ENCODE measurements at regions not wholly inside any gene's neighbourhood (a gene's known extent, or its start where the extent isn't known, plus 50 kb on each side); places are given as distances from the start of the nearest gene placed in this dataset.

DNA sequence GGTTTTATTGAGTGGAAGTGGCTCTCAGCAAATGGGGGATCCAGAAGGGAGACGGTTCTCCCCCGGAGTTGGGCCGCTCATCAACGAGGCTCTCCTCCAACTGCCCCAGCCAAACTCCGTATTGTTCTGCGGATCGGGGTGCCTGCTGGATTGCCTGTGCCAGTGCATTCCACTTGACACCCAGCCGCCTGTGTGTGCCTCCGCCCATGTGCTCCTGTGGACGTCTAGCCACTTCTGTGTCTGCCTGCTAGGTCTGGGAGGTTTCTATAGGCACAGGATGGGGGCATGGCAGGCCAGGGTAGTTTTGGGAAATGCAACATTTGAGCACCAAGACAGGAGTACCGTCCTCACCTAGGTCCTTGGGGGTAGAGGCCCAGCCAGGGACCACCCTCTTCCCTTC lies 225.7 kb upstream of the AMIGO2 start:
- no peak for DNase-seq

DNA sequence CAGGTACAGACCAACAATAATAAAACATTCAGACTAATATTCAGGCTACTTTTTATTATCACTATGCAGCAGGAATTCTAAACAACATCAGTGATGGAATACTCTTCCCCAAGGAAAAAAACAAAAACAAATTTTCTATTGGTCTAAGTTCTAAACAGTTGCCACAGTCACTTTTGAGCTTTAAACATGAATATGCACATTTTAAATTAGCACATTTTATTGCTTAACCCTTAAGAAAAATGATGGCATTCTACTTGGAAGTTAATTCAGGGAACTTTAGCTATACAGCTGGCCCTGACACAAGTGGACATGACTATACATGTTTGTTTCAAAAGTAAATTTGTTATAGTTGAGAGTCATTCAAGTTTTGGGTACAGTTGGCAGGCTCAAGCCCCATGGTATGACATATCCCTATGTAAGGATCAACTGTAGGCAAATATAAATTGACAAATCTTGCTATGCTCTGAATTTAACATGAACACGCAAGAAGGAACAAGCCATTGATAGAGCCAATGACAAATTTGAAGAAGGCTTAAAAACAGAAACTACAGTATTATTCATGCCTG lies 224.3 kb upstream of the AMIGO2 start:
- no peak for DNase-seq

DNA sequence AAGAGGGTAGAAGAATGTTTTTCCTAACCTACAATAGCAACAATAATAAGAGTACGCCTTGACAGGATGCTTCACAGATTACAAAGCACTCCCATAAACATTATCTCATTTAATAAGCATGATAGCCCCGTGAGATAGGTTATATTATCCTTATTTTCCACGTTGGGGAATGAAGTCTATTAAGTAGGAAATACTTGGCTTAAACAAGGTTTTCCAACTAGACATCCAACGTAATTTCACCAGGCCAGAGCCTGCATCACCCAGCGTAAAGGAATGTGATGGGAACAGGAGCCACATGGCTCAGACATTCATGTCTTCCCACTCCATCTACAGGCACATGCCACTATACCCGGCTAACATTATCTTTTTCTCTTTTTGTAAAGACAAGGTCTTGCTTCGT lies 223.4 kb upstream of the AMIGO2 start:
- DNase-seq = no peak

- DNase-seq = no peak
Measured at GRCh38 chr12:47302111-47302671, 222.4 kb upstream of the AMIGO2 start.

DNA sequence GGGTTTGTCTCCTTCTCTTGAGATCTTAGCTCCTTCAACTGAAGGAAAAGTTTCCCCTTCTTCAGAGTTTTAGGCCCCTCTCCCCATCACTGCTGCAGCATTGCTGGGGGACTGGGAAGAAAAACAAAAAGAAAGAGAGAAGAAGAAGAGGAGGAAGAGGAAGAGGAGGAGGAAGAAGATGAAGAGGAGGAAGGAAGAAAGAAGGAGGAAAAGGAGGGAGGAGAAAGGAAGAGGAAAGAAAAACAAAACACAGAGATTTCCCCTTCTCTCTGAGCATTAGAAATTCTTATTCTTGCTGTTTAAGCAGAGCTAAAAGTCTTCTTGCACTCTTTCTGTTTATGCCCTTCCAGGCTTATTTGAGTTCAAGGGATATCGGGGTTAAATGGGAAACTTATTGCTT lies 219.8 kb upstream of the AMIGO2 start:
- no peak for DNase-seq

GRCh38 chr12:47297993-47298392 lies 218.2 kb upstream of the AMIGO2 start:
- DNase-seq = no peak

DNA sequence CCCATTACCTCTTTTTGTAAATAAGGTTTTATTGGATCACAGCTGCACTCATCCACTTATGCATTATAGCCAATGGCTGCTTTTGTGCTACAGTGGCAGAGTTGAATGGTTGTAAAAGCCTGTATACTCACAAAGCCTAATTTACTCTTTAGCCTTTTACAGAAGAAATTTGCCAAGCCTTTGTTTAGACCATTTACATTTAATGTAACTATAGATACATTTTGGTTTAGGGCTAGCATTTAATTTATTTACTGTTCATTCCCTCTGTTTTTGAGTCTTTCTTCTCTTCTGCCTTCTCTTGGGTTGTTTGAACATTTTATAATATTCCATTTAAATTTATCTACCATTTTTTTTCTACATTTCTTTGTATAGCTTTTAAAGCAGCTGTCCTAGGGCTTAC lies 217.1 kb upstream of the AMIGO2 start:
- no peak for DNase-seq

DNA sequence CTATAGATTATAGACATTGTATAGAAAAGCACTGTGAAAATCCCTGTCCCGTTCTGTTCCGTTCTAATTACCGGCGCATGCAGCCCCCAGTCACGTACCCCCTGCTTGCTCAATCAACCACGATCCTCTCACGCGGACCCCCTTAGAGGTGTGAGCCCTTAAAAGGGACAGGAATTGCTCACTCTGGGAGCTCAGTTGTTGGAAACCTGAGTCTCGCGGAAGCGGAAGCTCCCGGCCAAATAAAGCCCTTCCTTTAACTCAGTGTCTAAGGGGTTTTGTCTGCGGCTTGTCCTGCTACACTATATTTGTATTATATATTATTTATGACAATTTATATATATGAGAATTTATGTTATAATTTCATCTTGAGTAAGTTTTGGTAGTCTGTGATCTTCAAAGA lies 213.6 kb upstream of the AMIGO2 start:
- DNase-seq = no peak

DNA sequence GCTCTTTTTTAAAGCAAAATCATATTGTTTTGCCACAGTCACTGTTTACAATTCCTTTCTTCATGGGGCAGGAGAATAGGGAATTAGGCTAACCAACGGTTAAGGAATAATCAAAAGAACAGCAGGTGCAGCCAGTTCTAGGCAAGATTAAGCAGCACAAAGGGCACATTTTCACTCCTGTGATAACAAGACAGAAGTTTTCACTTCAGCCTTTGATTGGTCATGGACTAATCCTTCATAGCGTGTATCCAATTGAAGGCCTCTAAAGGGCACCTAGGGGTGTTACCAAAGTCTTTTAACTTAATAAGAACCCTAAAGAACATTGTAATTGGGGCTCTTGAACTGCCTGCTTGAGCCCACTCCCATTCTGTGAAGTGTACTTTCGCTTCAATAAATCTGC lies 206.9 kb upstream of the AMIGO2 start:
- DNase-seq = no peak
